Activated CD8-positive, alpha-beta T cell treated with anti-CD3 and anti-CD28 coated beads for 36 hours (primary cell): ENCODE measurements at regions not wholly inside any gene's neighbourhood (a gene's known extent, or its start where the extent isn't known, plus 50 kb on each side); places are given as distances from the start of the nearest gene placed in this dataset.

Experiments used
- ATAC-seq: fragments of 200-7000 bp; cut with Tn5 transposase; one replicate; pipeline ENCODE4 v1.10.0; 2021; ENCODE audit warnings: mild to moderate bottlenecking, moderate library complexity
- CTCF ChIA-PET: fragments of 350-600 bp; sonication (Branson Sonifier 250); formaldehyde crosslinking; loops from one replicate; lab custom pipeline; 2021; ENCODE audit warnings: antibody characterized with exemption; lab: Charles Lee
- POLR2A ChIA-PET: fragments of 350-600 bp; sonication (Branson Sonifier 250); formaldehyde crosslinking; loops from one replicate; lab custom pipeline; 2021; ENCODE audit warnings: antibody characterized with exemption; lab: Charles Lee
- DNase-seq: peaks from one replicate; pipeline ENCODE4 v3.0.0-alpha.2; 2020
- H3K27ac Mint-ChIP-seq: one replicate; pipeline ENCODE4 v1.8.0; 2021; ENCODE audit warnings: mild to moderate bottlenecking, mixed read lengths
- H3K27me3 Mint-ChIP-seq: one replicate; pipeline ENCODE4 v1.8.0; 2021; ENCODE audit warnings: mixed read lengths
- H3K36me3 Mint-ChIP-seq: one replicate; pipeline ENCODE4 v1.8.0; 2021; ENCODE audit warnings: low read depth, mixed read lengths
- H3K4me1 Mint-ChIP-seq: one replicate; pipeline ENCODE4 v1.8.0; 2021; ENCODE audit warnings: low read depth, mixed read lengths
- H3K4me3 Mint-ChIP-seq: one replicate; pipeline ENCODE4 v1.8.0; 2021; ENCODE audit warnings: mild to moderate bottlenecking, moderate library complexity, mixed read lengths
- H3K9me3 Mint-ChIP-seq: one replicate; pipeline ENCODE4 v1.8.0; 2021; ENCODE audit warnings: mixed read lengths
- intact Hi-C: fragments of 100-400 bp; cut with micrococcal nuclease; formaldehyde crosslinking; loops from one replicate; pipeline ENCODE4 v1.10.0; 2022
- TF ChIP-seq, protein P1 (sequence below): fragments of 200-600 bp; IDR thresholded peaks from one replicate; pipeline ENCODE4 v1.8.0; 2022; ENCODE audit warnings: antibody characterized with exemption, mild to moderate bottlenecking

DNA sequence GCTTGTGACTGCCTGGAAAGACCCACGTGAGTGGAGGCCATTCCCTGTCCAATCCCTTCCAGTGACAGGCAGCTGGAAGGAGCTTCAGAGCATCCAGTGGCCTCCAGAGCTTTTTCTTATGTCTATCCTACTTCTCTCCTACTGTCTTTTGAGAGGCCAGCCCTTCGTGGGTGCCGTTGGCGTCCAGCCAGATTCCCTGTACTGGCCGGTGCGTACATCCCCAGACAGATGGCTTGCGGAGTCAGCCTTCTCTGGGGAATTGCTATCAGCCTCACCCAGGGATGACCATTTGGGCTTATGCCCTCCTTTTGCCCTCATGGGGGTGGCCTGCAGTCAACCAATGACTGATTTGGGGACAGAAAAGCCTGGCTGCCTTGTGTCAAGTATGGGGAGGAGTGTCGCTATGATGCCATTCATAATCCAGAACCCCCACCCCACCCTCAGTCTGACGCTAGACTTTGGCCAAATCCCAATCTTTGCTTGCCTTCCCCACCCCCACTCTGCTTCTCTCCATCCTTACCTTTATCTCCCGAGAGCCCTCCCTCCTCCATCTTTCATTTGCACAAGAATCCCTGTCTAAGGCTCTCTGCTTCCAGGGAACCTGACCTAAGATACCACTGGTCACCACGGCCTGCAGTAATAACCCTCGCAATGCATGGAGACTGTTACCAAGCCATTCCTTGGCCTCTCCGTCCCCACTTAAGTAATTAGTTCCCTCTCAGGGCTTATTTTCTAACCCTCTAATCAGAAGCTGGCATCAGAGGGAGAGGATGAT lies 150.3 kb upstream of the BCOR start:
- intact Hi-C loops: no loop called here
- CTCF ChIA-PET: interaction anchor here (0.7 kb wide), 1 partner anchor 413 kb away, joined by 3 read pairs; no protein-coding TSS in a partner anchor
- no peak overlapping the region for H3K4me3 Mint-ChIP-seq
- no peaks in the 10 kb centered on the region for H3K9me3 Mint-ChIP-seq
- TF ChIP-seq, protein P1, sequence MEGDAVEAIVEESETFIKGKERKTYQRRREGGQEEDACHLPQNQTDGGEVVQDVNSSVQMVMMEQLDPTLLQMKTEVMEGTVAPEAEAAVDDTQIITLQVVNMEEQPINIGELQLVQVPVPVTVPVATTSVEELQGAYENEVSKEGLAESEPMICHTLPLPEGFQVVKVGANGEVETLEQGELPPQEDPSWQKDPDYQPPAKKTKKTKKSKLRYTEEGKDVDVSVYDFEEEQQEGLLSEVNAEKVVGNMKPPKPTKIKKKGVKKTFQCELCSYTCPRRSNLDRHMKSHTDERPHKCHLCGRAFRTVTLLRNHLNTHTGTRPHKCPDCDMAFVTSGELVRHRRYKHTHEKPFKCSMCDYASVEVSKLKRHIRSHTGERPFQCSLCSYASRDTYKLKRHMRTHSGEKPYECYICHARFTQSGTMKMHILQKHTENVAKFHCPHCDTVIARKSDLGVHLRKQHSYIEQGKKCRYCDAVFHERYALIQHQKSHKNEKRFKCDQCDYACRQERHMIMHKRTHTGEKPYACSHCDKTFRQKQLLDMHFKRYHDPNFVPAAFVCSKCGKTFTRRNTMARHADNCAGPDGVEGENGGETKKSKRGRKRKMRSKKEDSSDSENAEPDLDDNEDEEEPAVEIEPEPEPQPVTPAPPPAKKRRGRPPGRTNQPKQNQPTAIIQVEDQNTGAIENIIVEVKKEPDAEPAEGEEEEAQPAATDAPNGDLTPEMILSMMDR: no peak
- no peak overlapping the region for H3K27ac Mint-ChIP-seq
- H3K27me3 Mint-ChIP-seq: peaks cover 1% of the 10 kb centered on the region
- POLR2A ChIA-PET: no interaction called here
- DNase-seq (no peak), ATAC-seq (no peak)
- H3K4me1 Mint-ChIP-seq: peaks cover 8% of the 10 kb centered on the region
- H3K36me3 Mint-ChIP-seq: no peaks in the 10 kb centered on the region

DNA sequence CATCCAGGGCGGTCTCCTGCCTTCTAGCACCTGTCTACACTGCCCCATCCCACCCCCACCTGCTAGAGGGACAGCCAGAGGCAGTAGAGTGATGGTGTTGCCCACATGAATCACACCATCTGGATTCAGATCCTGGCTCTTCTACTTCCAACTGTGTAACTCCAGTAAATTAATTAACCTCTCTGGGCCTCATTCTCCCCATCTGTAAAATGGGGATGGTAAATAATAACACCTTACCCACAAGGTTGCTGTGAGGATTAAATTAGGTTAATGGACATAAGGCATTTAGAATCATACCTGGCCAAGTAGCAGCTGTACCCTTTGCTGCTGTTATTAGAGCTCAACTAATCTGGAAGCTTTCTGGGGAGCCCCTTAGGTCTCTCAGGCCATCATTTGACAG lies 149.6 kb upstream of the BCOR start:
- Mint-ChIP-seq H3K36me3 (no peaks in the 10 kb centered on the region), H3K9me3 (no peaks in the 10 kb centered on the region), H3K4me3 (no peak overlapping the region), H3K4me1 (peaks cover 8% of the 10 kb centered on the region), H3K27me3 (peaks cover 1% of the 10 kb centered on the region), H3K27ac (no peak overlapping the region)
- TF ChIP-seq, protein P1: no peak
- no peak for DNase-seq
- CTCF ChIA-PET: interaction anchor here (0.7 kb wide), 1 partner anchor 413 kb away, joined by 3 read pairs; no protein-coding TSS in a partner anchor
- intact Hi-C loops: no loop called here
- no peak for ATAC-seq
- POLR2A ChIA-PET: no interaction called here

DNA sequence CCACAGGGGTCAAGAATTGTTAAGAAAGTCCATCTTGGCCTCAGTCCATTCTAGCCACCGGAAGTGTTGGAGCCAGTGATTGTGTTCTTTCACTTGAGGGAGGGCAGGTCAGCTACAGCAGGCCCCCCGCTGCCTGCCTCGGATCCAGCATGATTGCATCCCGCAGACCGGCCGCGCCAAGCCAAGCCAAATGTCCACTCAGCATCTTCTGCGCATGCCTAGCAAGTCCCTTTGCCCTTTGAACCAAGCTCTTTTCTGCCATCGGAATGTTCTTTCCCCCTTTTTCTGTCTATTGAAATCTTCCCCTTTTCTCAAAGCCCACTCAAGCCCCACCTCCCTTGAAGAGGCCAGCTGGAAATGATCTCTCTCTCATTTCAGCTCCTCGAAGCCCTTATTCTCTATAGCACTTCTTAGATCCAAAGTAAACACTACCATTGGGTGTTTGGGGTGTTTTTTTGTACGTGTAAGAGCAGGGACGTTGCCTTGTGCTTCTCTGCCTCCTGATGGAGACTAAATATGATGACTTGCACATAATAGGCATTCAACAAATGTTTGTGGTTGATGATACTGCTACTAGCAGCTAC lies 147.8 kb upstream of the BCOR start:
- DNase-seq (no peak), ATAC-seq (no peak)
- TF ChIP-seq, protein P1: no peak
- H3K4me3 Mint-ChIP-seq: no peak overlapping the region
- peaks cover 8% of the 10 kb centered on the region for H3K4me1 Mint-ChIP-seq
- no peak overlapping the region for H3K27ac Mint-ChIP-seq
- no peaks in the 10 kb centered on the region for H3K36me3 Mint-ChIP-seq
- POLR2A ChIA-PET: no interaction called here
- intact Hi-C loops: no loop called here
- peaks cover 1% of the 10 kb centered on the region for H3K27me3 Mint-ChIP-seq
- CTCF ChIA-PET: no interaction called here
- H3K9me3 Mint-ChIP-seq: no peaks in the 10 kb centered on the region

DNA sequence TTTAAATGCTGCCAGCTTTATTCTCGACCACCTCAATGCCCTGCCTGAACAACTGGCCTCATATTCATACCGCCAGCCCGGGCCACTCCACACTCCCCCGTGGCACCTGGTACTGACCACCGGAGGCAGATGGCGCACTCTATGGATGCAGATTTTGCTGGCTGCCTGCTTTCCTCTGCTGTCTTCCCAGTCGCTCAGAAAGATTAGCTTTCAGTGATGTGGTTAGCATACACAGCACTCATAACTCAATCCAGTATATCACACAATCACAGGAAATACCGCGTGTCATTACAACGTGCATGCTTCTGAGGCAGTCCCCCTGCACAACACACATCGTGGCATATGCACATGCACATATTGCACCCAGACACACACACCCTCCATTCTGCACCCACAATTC lies 147.2 kb upstream of the BCOR start:
- intact Hi-C loops: no loop called here
- Mint-ChIP-seq H3K4me3 (no peak overlapping the region), H3K36me3 (no peaks in the 10 kb centered on the region), H3K27me3 (peaks cover 1% of the 10 kb centered on the region), H3K27ac (no peak overlapping the region), H3K4me1 (peaks cover 8% of the 10 kb centered on the region), H3K9me3 (no peaks in the 10 kb centered on the region)
- CTCF ChIA-PET: no interaction called here
- POLR2A ChIA-PET: no interaction called here
- ATAC-seq (peak; percentile 68), DNase-seq (peak; percentile 12)
- TF ChIP-seq, protein P1: no peak
